ENCODE measurements at regions not wholly inside any gene's neighbourhood (a gene's known extent, or its start where the extent isn't known, plus 50 kb on each side); places are given as distances from the start of the nearest gene placed in this dataset.

- no peak for TF ChIP-seq CTCF (conservative IDR thresholded peaks at IDR 0.05; ENCODE audit: low read depth, low read length)
- TF ChIP-seq EZH2 (IDR thresholded peaks at IDR 0.05; ENCODE audit: low read length, unreplicated experiment) = no peak
- TF ChIP-seq EZH2phosphoT487 (IDR thresholded peaks at IDR 0.05; ENCODE audit: borderline replicate concordance, low read length) = no peak
Measured at GRCh38 chr3:81823882-81824395, 62.5 kb upstream of the GBE1 start.

All from PC-3 (cell line).